Ishikawa (cell line): ENCODE measurements at regions not wholly inside any gene's neighbourhood (a gene's known extent, or its start where the extent isn't known, plus 50 kb on each side); places are given as distances from the start of the nearest gene placed in this dataset.

ENCODE experiments used
- CEBPB ChIP-seq: IDR thresholded peaks from 2 replicates; pipeline ENCODE4 v1.6.1; 2012
- CREB1 ChIP-seq: IDR thresholded peaks from 2 replicates; pipeline ENCODE4 v1.6.1; 2012; ENCODE audit warnings: low read depth
- EGR1 ChIP-seq: IDR thresholded peaks from 2 replicates; pipeline ENCODE4 v1.6.1; 2012
- EP300 ChIP-seq: IDR thresholded peaks from 2 replicates; pipeline ENCODE4 v1.6.1; 2012; ENCODE audit warnings: borderline replicate concordance
- FOXM1 ChIP-seq: IDR thresholded peaks from 2 replicates; pipeline ENCODE4 v1.6.1; 2012; ENCODE audit warnings: low read depth, borderline replicate concordance
- MAX ChIP-seq: IDR thresholded peaks from 2 replicates; pipeline ENCODE4 v1.6.1; 2012
- NFIC ChIP-seq: IDR thresholded peaks from 2 replicates; pipeline ENCODE4 v1.6.1; 2012
- RAD21 ChIP-seq: IDR thresholded peaks from 2 replicates; pipeline ENCODE4 v1.6.1; 2012; ENCODE audit warnings: low read depth
- REST ChIP-seq: IDR thresholded peaks from 2 replicates; pipeline ENCODE4 v1.6.1; 2012; ENCODE audit warnings: low read depth, mild to moderate bottlenecking
- TAF1 ChIP-seq: IDR thresholded peaks from 2 replicates; pipeline ENCODE4 v1.6.1; 2012; ENCODE audit warnings: low read depth, mild to moderate bottlenecking
- TCF12 ChIP-seq: IDR thresholded peaks from 2 replicates; pipeline ENCODE4 v1.6.1; 2012; ENCODE audit warnings: low read depth
- TEAD4 ChIP-seq: IDR thresholded peaks from 2 replicates; pipeline ENCODE4 v1.6.1; 2012
- USF1 ChIP-seq: IDR thresholded peaks from 2 replicates; pipeline ENCODE4 v1.6.1; 2012
- YY1 ChIP-seq: IDR thresholded peaks from 2 replicates; pipeline ENCODE4 v1.6.1; 2012; ENCODE audit warnings: low read depth
- ZBTB7A ChIP-seq: IDR thresholded peaks from 2 replicates; pipeline ENCODE4 v1.6.1; 2012; ENCODE audit warnings: low read depth

- TF ChIP-seq RAD21 (no peak), CEBPB (no peak), ZBTB7A (no peak), MAX (no peak), REST (no peak), EGR1 (no peak), EP300 (no peak), FOXM1 (no peak), NFIC (no peak), TCF12 (no peak)
Measured at GRCh38 chr3:115280506-115280905, 133.4 kb upstream of the ZBTB20 start.

GRCh38 chr3:115281697-115282675 is 134.9 kb upstream of the ZBTB20 start:
- TF ChIP-seq FOXM1 (no peak), USF1 (no peak), CREB1 (no peak)

GRCh38 chr3:115284980-115285379 is 137.9 kb upstream of the ZBTB20 start:
- TF ChIP-seq CEBPB (no peak), MAX (no peak), TAF1 (no peak), REST (no peak), ZBTB7A (no peak), YY1 (no peak), TCF12 (no peak), CREB1 (no peak), EGR1 (no peak), USF1 (no peak), NFIC (no peak), FOXM1 (no peak), EP300 (no peak), RAD21 (no peak)

GRCh38 chr3:115286529-115287197 is 139.6 kb upstream of the ZBTB20 start:
- TF ChIP-seq TEAD4: no peak
- TF ChIP-seq CREB1: no peak
- no peak for TF ChIP-seq CEBPB

- TF ChIP-seq CEBPB: no peak
- no peak for TF ChIP-seq REST
- TF ChIP-seq CREB1: no peak
- no peak for TF ChIP-seq EGR1
Measured at GRCh38 chr3:115287198-115287597, 140.1 kb upstream of the ZBTB20 start.
